ENCODE measurements at regions not wholly inside any gene's neighbourhood (a gene's known extent, or its start where the extent isn't known, plus 50 kb on each side); places are given as distances from the start of the nearest gene placed in this dataset.
A peak's percentile ranks its signal among the peaks of the same experiment; 100 is the strongest.

DNA sequence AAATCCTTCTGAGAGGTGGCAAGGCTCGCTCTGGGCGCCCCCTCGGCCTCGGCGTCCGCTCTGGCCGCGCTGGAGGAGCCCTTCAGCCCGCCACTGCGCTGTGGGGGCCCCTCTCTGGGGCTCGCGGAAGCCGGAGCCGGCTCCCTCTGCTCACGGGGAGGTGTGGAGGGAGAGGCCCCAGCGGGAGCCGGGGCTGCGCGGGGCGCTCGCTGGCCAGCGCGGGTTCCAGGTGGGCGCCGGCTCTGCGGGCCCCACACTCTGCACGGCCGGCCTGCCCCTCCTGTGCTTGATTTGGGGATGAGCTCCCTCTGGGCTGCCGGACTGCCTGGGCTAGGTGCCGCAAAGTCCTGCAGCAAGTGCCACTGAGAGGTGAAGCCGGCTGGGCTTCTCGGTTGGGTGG, 1260.7 kb upstream of the PRMT6 start:
- no peak for DNase-seq (ENCODE audit: low read depth)

DNA sequence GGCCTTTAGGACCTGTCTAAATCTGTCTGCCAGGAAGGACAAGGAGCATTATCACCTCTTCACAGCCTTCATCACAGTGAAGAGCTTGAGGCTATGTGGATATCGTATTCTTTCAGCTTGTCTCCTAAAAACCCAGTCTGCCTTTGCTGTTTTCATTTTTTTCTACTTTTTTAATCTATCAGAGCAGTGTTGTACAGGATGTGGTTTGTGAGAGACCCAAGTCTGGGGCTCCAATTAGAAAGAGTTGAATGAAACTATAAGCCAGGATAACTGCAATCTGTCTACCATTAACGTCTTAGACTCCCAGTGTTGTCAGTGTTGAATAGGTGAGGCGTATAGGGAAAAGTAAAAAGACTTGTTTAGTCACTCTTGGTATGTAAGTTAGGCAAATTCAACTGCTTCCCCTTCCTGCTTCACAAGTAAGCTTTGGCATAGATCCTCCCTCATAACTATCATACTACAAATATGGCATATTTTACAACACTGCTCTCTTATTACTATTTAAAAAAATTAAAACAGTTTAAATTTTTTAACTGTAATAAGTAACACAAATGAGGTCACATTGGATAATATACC, 1225.8 kb upstream of the PRMT6 start:
- no peak for DNase-seq (ENCODE audit: low read depth)

DNA sequence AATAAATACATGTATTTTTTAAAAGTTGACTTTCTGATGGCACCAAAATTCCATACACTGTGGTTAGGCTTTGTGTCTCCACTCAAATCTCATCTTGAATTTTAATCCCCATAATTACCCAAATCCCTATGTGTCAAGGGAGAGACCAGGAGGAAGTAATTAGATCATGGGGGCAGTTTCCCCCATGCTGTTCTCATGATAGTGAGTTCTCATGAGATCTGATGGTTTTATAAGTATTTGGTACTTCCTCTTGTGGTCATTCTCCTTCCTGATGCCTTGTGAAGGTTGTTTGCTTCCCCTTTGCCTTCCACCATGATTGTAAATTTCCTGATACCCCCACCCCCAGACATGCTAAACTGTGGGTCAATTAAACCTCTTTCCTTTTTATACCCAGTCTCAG, 1218.4 kb upstream of the PRMT6 start:
- no peak for DNase-seq (ENCODE audit: low read depth)

DNA sequence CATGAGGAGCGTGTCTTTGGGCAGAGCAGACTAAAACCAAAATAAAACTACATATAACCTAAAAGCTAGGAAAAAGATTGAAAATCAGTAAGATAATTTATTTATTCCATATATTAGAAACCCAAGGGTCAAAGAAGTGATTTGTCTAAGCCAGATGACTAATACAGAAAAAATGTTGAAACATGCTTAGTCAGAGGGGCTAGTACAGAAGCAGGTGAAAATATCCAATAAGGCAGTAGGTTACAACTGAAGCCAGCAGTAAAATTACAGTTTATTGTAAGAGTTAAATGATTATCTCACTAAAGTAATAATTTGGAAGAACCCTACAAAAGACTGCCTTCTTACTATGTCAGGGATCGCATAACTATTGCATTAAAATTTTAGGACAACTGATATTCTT, 1190.9 kb upstream of the PRMT6 start:
- DNase-seq (ENCODE audit: low read depth): peak; percentile 10

DNA sequence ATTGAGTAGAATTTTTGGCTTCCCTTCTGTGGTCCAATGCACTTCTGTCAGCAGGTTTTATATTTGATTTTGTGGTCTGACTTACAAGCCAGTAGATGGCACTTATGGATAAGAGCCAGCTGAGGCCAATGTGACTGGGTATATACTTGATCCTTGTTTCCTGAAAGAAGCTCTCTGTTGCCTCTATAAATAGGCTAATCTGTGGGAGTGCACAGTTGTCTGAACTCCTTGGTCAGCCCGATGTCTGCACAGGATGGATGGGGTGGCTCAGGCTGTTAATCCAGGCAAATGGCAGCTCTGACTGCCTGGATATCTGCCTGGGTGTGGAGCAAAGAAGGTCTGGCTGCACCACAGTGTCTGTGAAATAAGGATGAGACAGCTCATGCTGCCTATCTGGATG, 1183.7 kb upstream of the PRMT6 start:
- DNase-seq (ENCODE audit: low read depth): no peak

DNA sequence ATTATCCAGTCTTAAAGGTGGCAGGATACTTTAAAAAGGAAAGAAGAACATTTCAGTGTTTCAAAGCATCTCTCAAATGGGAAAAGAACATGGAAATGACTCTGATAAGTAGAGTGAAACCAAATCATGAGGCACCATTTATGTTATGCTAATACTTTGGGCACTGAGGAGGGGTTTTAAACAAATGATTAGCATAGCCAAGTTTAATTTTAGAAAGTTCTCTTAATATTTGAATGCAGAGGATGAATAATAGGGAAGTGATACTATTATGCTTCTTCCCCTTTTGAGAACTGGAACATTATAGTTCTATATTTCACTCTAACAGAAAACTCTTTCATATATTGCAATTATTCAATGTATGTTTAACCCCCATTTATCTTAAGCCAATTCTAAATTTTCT, 1181.9 kb upstream of the PRMT6 start:
- DNase-seq (ENCODE audit: low read depth): no peak

DNA sequence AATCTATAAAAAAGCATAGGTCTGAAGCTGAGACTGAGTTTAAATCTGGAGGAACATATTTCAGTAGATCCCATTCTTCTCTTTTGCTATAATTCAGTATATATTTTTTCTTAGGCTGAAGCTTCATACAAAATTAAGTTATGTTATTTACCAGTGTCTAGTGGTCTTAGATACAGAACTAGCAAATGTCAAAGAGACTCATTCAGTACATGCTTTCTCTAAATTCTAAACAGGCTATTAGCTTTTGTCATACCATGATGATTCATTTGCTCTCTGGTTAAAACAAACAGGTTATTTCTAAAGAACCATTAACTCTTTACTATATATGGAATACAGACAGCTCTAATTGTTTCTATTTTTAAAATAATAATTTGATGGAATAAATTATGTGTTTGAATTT, 1170.2 kb upstream of the PRMT6 start:
- no peak for DNase-seq (ENCODE audit: low read depth)

DNA sequence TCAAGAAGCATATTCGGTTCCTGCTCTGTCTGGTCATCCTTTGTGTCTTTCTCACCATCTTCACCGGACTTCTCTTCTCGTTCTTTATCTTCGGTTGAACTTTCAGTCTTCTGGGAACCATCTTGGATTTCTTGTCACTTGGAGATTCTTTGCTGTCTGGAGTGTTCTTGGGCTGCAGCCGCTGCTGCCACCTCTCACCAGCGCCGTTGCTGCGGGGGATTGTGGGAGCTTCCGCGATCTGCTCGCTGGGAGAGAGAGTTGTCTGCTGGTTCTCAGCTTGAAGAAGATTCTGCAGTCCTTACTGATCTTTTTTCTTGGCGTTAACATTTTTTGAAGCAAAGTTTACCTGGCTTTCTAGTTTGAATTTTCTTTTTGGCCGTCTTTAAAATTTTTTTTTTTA, 1165.2 kb upstream of the PRMT6 start:
- no peak for DNase-seq (ENCODE audit: low read depth)

DNA sequence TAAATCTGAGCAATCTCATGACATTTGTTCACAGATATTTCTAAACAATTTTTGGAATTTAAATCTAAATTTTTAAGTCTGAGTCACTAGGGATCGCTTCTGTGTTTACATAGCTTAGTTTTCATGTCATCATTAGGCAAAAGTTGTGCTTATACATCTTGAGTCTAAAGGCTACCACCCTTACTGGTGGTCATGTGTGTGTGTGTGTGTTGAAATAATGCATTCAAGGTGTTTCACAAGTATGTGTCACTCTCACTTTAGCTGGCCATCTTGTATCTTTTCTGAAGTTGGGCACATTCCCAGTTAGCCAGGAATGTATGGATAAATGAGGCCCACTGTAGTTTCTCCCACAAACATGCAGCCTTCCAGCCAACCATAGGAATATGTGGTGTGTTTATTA, 1162.5 kb upstream of the PRMT6 start:
- no peak for DNase-seq (ENCODE audit: low read depth)

DNA sequence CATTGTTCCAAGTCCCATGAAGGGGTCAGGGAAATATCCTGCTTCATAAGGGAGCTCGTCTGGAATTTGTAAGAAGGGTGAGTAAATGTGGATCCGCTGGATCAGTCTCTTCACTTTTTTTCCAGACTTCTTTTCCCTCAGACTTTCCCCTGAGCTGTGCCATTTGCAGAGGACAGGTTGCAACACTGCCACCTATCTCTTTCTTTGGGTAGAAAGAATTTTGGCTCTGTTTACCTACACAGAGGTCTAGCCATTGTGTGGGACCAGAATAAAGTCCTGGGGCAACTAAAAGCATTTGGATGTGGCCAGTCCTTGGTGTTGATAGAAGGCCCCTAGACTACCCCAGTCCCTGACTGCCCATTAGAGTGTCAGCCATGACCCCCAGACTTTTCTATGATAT, 1146.7 kb upstream of the PRMT6 start:
- DNase-seq (ENCODE audit: low read depth): no peak

DNA sequence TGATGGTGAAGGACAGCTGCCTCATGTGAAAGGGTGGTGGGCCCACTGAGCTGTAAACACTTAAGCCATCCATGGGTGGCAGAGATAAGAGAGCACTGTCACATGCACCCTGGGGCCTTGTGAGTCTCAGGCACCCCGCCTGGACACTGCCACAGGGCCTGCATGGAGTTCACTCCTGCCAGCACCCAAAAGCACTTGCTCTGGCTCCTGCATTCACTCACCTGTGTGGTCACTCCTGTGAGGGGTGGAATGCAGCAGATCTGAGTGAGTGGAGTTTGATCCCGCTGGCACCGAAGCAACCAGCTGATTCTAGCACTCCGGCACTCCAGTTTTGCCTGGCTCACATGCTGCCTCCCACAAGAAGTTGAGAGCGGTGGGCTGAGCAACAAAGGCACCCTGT, 1142.1 kb upstream of the PRMT6 start:
- no peak for DNase-seq (ENCODE audit: low read depth)

DNA sequence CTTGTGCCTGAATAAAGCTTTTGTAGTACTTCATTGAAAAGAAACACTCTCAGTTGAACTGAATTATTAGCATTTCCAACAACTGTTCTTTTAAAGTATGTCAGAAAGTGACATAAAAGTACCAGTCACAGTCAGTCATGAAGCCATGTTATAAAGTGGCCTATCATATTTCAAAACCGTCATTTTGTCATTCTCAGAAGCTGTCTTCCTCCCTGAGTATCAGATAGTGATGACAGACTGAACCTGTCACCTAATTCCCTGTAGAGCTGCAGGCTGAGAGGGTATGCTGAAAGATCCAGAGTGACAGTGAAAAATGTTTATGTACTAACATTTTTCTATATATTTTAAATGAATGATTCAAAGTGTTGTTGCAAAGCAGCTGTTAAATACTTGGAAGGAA, 1121.7 kb upstream of the PRMT6 start:
- DNase-seq (ENCODE audit: low read depth): no peak

DNA sequence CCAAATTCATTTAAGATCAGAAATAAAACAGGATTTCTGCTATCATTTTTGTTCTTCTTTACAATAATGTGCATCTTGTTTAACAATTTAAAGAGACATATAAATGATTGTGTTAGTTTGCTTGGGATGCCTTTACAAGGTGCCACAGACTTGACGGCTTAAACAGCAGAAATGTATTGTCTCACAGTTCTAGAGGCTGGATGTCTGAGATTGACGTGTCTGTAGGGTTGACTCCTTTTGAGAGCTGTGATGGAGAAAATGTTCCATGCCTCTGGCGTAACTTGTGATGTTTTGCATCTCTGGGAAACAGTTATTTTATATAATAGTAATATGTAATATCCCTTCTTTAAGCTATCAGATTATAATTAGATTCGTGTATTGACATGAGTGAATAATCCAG, 1091.6 kb upstream of the PRMT6 start:
- no peak for DNase-seq (ENCODE audit: low read depth)

DNA sequence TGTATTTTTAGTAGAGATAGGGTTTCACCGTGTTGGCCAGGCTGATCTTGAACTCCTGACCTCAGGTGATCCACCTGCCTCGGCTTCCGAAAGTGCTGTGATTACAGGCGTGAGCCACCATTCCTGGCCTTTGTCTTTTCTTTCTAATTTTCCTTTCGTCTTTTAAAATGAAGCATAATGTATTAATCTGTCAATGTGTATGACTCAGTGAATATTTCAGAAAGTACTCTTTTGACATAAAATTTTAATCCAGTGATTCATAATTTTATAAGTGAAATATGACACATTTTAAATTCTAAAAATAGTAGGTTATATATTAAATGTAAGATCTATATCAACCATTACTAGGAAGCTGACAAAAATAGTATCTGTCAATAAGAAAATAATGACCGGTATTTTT, 1059.0 kb upstream of the PRMT6 start:
- DNase-seq (ENCODE audit: low read depth): no peak

DNA sequence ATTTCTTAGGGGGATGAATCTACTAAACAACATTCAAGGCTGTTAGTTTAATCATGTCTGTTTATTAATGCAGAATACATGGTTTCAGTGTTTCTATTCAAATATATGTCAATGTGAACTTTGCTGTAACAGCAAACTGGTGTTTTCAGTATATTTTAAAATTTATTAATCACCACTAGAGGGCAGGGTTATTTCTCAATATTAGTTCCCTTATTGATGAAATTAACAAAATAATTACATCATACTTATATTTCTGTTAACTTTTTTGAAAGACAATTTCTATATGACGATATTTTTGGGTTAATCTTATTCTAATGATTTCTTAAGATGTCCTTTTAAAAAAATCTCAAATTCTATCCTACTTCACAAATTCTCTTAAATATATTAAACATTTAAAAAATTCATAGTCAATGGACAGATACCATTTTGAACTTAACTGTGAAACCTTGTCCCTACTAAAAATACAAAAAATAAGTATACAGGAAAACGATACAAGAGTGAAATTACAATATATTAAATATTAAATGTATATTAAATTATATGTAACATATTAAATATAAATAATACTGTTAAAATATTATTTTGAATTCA, 1034.1 kb upstream of the PRMT6 start:
- no peak for DNase-seq (ENCODE audit: low read depth)

DNA sequence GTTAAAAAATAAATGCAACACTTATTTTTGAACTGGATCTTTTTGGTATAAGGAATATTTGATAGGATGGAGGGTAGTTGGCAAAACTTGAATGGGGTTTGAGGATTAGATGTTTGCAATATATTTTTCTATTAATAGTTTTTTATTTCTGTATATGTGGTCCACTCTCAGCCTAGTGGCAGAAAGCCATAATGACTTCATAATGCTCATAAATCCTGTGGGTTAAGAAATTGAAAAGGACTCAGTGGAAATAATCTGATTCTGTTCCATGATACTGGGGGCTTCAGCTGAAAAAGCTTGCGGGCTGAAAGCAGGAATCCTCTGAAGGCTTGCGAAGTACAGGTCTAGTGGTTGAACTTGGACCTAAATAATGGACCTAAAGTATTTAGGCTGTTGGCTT, 1028.6 kb upstream of the PRMT6 start:
- DNase-seq (ENCODE audit: low read depth): no peak

DNA sequence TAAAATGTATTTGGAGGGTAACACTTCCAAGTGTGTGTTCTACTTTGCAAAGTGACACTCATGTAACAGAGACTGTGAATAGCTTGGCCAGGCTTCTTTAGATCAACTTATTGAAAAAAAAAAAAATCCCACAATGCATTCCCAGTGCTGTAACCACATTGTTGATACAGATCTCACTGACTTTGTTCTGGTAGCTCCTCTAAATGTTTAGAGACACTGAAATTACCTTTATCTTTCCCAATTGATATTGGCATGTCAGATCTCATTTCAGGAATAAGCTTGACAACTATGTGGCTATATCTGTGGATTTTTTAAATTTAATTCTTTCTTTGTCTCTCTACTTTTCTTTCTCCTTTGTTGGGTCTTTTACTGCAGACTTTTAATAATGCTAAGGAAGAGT, 1018.9 kb upstream of the PRMT6 start:
- DNase-seq (ENCODE audit: low read depth): no peak

DNA sequence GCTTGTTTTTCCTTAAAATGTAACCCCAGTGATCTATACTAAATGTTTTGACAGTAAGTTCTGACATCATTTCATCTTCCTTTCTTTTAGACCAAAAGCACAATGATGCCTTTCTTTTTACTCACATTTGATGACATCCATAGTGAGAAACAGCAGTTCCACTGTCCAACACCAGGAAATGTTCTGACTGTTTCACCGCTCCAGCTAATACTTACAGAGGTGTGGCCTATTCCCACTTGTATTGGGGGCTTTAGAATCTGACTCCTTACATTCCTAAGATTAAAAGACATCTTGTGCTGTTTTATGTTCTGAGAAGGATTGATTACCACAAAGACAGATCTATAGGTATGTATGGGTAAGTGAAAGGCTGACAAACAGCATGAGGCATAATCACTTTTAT, 1018.2 kb upstream of the PRMT6 start:
- DNase-seq (ENCODE audit: low read depth): no peak

DNA sequence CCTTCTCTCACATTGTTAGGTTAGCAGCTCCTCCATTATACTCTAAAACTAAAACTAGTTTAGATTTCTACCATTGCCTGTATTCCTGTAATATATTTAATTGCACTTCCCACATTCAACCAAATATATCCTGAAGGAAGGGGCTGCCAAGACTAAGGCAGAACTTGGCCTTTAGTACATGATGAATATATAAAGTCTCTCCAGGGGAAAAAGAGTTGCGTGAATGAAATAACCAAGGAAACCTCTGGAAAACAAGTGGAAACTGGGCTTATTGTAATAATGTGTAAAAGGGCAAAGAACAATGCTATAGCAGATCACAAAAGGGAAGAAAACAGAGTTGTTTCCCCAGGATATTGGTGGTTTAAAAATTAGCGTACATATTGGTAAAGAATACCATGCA, 1012.5 kb upstream of the PRMT6 start:
- no peak for DNase-seq (ENCODE audit: low read depth)

DNA sequence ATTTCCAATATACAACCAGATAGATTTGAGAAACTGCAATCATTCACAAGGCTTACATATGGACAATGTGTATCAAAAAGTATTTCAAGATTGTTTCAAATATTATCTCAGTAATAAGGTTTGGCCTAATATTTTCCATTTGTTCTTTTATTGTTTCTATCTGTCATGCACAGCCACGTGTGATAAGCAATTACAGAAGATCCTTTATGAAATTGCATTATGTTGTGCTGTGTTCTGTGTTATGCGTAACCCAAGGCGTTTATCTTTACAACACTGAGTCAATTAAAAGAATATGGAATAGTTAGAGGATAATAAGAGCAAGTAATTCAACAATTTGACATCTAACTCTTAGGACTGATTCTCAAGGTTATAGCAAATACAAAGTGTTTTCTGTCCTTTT, 1009.3 kb upstream of the PRMT6 start:
- DNase-seq (ENCODE audit: low read depth): no peak

DNA sequence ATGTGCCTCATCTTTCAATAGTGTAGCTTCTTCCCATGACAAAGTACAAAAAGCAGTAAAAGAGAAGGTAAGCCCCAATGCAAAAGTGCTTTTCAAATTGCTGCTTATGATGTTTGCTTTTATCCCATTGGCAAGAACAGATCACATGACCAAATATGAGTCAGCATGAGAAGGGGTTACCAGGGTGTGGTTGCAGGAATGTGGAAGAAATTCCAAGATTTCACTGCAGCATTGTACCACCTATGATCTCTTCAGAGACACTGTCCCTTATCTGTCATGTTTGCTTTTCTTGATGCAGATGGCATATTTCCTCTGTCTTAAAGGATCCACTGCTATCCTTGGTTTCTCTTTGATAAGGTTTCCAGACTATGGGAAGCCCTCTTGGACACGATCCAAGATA, 1006.9 kb upstream of the PRMT6 start:
- no peak for DNase-seq (ENCODE audit: low read depth)

DNA sequence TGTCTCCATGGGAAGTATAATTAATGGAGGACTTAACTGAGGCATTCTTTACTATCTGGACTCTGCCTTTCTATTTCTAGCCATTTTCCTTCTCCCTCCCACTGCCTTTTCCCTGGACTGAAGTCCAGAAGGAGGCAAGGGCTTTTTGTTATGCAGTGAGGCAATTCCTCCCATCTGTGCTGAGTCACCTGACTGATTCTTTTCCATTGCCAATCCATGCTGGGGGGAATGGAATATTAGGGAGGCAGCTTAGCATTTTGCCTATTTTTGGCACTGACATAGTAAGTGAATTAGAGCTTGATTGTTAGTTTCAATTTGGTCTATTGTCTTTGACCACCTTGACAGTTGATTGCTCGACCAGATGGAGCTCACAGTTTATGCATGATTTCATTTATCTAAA, 1000.6 kb upstream of the PRMT6 start:
- DNase-seq (ENCODE audit: low read depth): no peak

DNA sequence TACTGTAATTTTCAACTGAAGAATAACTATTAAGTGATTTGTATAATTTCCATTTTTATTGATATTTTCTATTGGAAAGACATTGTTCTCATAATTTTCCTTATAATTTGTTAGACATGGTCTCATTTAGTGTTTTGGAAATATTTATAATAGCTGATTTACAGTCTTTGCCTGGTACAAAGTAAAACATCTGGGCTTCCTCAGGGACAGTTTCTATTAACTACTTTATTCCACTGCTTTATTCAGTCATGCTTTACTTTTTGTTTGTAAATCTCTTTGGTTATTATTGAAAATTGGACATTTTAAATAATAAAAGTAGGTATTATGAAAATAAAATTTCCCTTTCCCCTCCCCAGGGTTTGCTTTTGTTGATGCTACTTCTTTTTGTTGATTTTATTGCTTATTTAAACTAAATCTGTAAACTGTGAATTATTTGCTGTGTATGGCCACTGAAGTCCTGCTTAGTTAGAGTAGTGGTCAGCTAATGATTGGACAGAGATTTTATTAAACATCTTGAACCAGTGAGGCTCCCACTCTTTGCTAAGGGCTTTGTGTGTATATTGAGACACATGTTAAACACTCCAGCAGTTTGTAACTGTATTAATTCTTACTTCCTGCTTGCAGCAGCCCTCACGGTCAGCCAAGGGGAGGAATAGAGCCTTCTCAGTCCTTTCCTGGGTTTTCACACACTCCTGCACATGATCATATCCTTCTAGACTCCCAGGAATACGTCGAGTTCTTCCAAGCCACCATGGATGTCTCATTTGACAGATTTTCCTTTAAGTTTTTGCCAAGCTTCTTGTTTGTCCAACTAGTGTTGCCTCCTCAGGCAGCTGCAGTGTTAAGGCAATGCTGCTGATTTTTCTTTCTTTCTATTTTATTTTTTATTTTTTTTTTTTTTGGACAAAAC, 994.6 kb upstream of the PRMT6 start:
- DNase-seq (ENCODE audit: low read depth): no peak

Data from M059J (cell line).